Hepatocyte (in vitro differentiated cells): ENCODE measurements at regions not wholly inside any gene's neighbourhood (a gene's known extent, or its start where the extent isn't known, plus 50 kb on each side); places are given as distances from the start of the nearest gene placed in this dataset.

Source experiments
- CTCF ChIP-seq: fragments of 200-600 bp; sonication (generic); IDR thresholded peaks from 2 replicates; pipeline ENCODE4 v1.5.1; 2016; ENCODE audit warnings: antibody characterized with exemption, mild to moderate bottlenecking; ENCODE audit not compliant: poor library complexity
- EZH2 ChIP-seq: fragments of 200-600 bp; sonication (generic); IDR thresholded peaks from 2 replicates; pipeline ENCODE4 v1.6.1; 2016; ENCODE audit warnings: antibody characterized with exemption, mild to moderate bottlenecking, borderline replicate concordance

DNA sequence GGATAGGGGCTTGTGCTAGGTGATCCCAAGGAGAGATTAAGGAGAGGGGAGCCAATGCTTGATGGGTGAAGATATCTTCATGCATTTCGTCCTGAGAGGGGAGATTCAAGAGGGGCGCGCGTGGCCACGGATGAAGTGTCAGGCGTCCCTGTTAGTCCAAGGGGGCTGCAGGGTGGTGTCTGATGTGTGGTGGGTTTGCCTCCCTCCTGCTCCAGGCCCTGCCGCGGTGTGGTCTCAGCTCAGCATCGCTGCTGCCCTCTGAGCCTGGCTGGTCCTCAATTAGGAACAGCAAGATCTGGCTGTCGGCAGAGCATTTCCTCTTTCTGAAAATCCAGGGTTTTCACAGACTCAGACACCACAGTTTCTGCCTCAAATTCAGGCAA, 318.0 kb downstream of the THBS2 start:
- TF ChIP-seq CTCF (no peak), EZH2 (no peak)
